OCI-LY3 (cell line): ENCODE measurements at regions not wholly inside any gene's neighbourhood (a gene's known extent, or its start where the extent isn't known, plus 50 kb on each side); places are given as distances from the start of the nearest gene placed in this dataset.

Experiments
- EZH2phosphoT487 ChIP-seq: fragments of 200-600 bp; shearing (Covaris generic); IDR thresholded peaks from 2 replicates; pipeline ENCODE4 v1.6.1; 2018; ENCODE audit warnings: antibody characterized with exemption, mixed run types, low read depth
- TF ChIP-seq, protein P1 (sequence below): fragments of 200-600, 300-600 bp; sonication (generic); IDR thresholded peaks from 2 replicates; pipeline ENCODE4 v1.5.1; 2014; ENCODE audit warnings: antibody characterized with exemption, low read length, low read depth

GRCh38 chr1:79531790-79532189 is 525.3 kb upstream of the ADGRL4 start:
- TF ChIP-seq, protein P1, sequence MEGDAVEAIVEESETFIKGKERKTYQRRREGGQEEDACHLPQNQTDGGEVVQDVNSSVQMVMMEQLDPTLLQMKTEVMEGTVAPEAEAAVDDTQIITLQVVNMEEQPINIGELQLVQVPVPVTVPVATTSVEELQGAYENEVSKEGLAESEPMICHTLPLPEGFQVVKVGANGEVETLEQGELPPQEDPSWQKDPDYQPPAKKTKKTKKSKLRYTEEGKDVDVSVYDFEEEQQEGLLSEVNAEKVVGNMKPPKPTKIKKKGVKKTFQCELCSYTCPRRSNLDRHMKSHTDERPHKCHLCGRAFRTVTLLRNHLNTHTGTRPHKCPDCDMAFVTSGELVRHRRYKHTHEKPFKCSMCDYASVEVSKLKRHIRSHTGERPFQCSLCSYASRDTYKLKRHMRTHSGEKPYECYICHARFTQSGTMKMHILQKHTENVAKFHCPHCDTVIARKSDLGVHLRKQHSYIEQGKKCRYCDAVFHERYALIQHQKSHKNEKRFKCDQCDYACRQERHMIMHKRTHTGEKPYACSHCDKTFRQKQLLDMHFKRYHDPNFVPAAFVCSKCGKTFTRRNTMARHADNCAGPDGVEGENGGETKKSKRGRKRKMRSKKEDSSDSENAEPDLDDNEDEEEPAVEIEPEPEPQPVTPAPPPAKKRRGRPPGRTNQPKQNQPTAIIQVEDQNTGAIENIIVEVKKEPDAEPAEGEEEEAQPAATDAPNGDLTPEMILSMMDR, result no peak
- no peak for TF ChIP-seq EZH2phosphoT487
